A673 (cell line): ENCODE measurements at regions not wholly inside any gene's neighbourhood (a gene's known extent, or its start where the extent isn't known, plus 50 kb on each side); places are given as distances from the start of the nearest gene placed in this dataset.

Experiments
- CTCF ChIP-seq: fragments of 300-800, 200-600 bp; sonication (generic); conservative IDR thresholded peaks from 2 replicates; pipeline ENCODE4 v1.5.1; 2017; ENCODE audit warnings: low read depth, mild to moderate bottlenecking, antibody characterized with exemption, low read length, moderate library complexity, mixed read lengths
- EZH2 ChIP-seq: fragments of 200-600 bp; sonication (generic); IDR thresholded peaks from 2 replicates; pipeline ENCODE4 v1.6.1; 2017; ENCODE audit warnings: borderline replicate concordance, low read depth, mild to moderate bottlenecking, mixed read lengths, antibody characterized with exemption, low read length; ENCODE audit not compliant: poor library complexity, severe bottlenecking

- TF ChIP-seq CTCF (no peak), EZH2 (no peak)
Observed at GRCh38 chr2:223283329-223283728, 231.3 kb downstream of the KCNE4 start.
